ENCODE measurements at regions not wholly inside any gene's neighbourhood (a gene's known extent, or its start where the extent isn't known, plus 50 kb on each side); places are given as distances from the start of the nearest gene placed in this dataset.

DNA sequence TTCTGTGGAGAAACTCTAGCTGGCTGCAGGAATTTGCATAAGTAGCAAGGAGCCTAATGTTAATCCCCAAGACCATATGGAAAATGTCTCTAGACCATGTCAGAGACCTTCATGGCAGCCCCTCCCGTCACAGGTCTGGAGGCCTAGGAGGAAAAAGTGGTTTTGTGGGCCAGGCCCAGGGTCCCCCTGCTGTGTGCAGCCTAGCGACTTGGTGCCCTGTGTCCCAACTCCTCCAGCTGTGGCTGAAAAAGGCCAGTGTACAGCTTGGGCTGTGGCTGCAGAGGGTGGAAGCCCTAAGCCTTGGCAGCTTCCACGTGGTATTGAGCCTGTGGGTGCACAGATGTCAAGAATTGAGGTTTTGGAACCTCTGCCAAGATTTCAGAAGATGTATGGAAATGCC lies 306.9 kb upstream of the CA10 start:
- CTCF ChIA-PET = no interaction called here
- Histone ChIP-seq H3K4me2 (ENCODE audit: low read depth, low read length) (no peak overlapping the region), H3K9me3 (ENCODE audit: control insufficient read depth, insufficient read depth, low read length) (peaks cover 11% of the 10 kb centered on the region)

More for the DNA sequence above, 306.9 kb upstream of the CA10 start:
- no peak overlapping the region for H4K8ac ChIP-seq (ENCODE audit: low read depth in 2 of 2, low read length in 2 of 2)
- H2AK9ac ChIP-seq (replicated peaks; ENCODE audit: low read depth, low read length, poor library complexity) = no peak overlapping the region
- no peaks in the 10 kb centered on the region for H3K27me3 ChIP-seq (ENCODE audit: control insufficient read depth, insufficient read depth, low read length)
- dilution Hi-C loops (cut with HindIII; ENCODE audit: low sequenced_read_pairs, unreplicated experiment) (no loop called here), in situ Hi-C loops (cut with MboI; ENCODE audit: low sequenced_read_pairs) (no loop called here), intact Hi-C loops (cut with micrococcal nuclease) (no loop called here)
- no peaks in the 10 kb centered on the region for H4K20me1 ChIP-seq (ENCODE audit: insufficient read depth, low read length)
- H2BK15ac ChIP-seq (ENCODE audit: low read depth, low read length) = no peak overlapping the region
- BruUV-seq (replicated peaks) = no TSS peak
- H3K4me3 ChIP-seq (ENCODE audit: insufficient read depth, low read depth, low read length) = no peak overlapping the region
- no peak overlapping the region for H3K56ac ChIP-seq (ENCODE audit: extremely low read depth, insufficient read depth, low read length)
- H2BK20ac ChIP-seq (ENCODE audit: low read depth, low read length) = no peak overlapping the region
- H3K9ac ChIP-seq (ENCODE audit: low read depth, low read length) = no peak overlapping the region
- no CpG with 5 or more reads among the region's 3 CpGs for WGBS, 2 experiments (ENCODE audit: extremely low coverage in 2 of 2, insufficient read length in 1 of 2)
- no peaks in the 10 kb centered on the region for H3K9me1 ChIP-seq (ENCODE audit: insufficient read depth, low read length)
- no peak overlapping the region for H3K23ac ChIP-seq (ENCODE audit: low read depth, low read length)
- H3K4ac ChIP-seq (ENCODE audit: low read depth, low read length) = no peak overlapping the region
- no peak overlapping the region for H2BK5ac ChIP-seq (ENCODE audit: low read depth, low read length, poor library complexity, severe bottlenecking)
- H3K27ac ChIP-seq (ENCODE audit: insufficient read depth, low read length) = no peak overlapping the region
- no peak for DNase-seq
- H2AFZ ChIP-seq (replicated peaks; ENCODE audit: low read length, poor library complexity) = no peak overlapping the region
- no peak overlapping the region for H3K14ac ChIP-seq (replicated peaks; ENCODE audit: low read depth, low read length)
- H2BK120ac ChIP-seq (ENCODE audit: low read depth, low read length) = no peak overlapping the region
- H4K91ac ChIP-seq (ENCODE audit: insufficient read depth, low read depth, low read length) = no peak overlapping the region
- ATAC-seq (ENCODE audit: low read depth) = no peak
- no peak for TF ChIP-seq CEBPB (IDR thresholded peaks at IDR 0.05; ENCODE audit: low read depth, low read length)
- TF ChIP-seq, protein P1, sequence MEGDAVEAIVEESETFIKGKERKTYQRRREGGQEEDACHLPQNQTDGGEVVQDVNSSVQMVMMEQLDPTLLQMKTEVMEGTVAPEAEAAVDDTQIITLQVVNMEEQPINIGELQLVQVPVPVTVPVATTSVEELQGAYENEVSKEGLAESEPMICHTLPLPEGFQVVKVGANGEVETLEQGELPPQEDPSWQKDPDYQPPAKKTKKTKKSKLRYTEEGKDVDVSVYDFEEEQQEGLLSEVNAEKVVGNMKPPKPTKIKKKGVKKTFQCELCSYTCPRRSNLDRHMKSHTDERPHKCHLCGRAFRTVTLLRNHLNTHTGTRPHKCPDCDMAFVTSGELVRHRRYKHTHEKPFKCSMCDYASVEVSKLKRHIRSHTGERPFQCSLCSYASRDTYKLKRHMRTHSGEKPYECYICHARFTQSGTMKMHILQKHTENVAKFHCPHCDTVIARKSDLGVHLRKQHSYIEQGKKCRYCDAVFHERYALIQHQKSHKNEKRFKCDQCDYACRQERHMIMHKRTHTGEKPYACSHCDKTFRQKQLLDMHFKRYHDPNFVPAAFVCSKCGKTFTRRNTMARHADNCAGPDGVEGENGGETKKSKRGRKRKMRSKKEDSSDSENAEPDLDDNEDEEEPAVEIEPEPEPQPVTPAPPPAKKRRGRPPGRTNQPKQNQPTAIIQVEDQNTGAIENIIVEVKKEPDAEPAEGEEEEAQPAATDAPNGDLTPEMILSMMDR (conservative IDR thresholded peaks at IDR 0.05; ENCODE audit: low read depth, low read length) = no peak
- H4K5ac ChIP-seq (ENCODE audit: low read depth, low read length) = no peak overlapping the region
- H2AK5ac ChIP-seq (ENCODE audit: low read depth, low read length) = no peak overlapping the region
- POLR2A ChIA-PET (ENCODE audit: unreplicated experiment) = no interaction called here
- H3K36me3 ChIP-seq (ENCODE audit: control insufficient read depth, insufficient read depth, low read length) = no peaks in the 10 kb centered on the region
- no peaks in the 10 kb centered on the region for H3K79me1 ChIP-seq (ENCODE audit: low read depth in 1 of 2, low read length in 2 of 2)
- H3K4me1 ChIP-seq (ENCODE audit: control insufficient read depth, insufficient read depth, low read length) = no peaks in the 10 kb centered on the region
- no peak overlapping the region for H3K18ac ChIP-seq (ENCODE audit: low read depth, low read length)

Measured in IMR-90 (cell line).